CD14-positive monocyte (primary cell): ENCODE measurements at regions not wholly inside any gene's neighbourhood (a gene's known extent, or its start where the extent isn't known, plus 50 kb on each side); places are given as distances from the start of the nearest gene placed in this dataset.

Source experiments
- DNase-seq, 3 donors: peaks; one replicate each; pipeline ENCODE4 v3.0.0-alpha.2; 2011 to 2022
- H2AFZ ChIP-seq: 2 replicates; pipeline ENCODE4 v1.6.0; 2012; ENCODE audit warnings: mild to moderate bottlenecking, low read depth, low read length, inconsistent platforms; ENCODE audit not compliant: insufficient read depth, poor library complexity, severe bottlenecking
- H3K27ac ChIP-seq, 2 donors: 1 replicate in 1 of 2; 2 replicates in 1 of 2; pipeline ENCODE4 v1.5.1; 2012 to 2013; ENCODE audit warnings: low read length in 2 of 2, control low read depth in 1 of 2, inconsistent platforms in 1 of 2, low read depth in 1 of 2, mild to moderate bottlenecking in 1 of 2
- H3K27me3 ChIP-seq, 2 donors: one replicate each; pipeline versions ENCODE4 v1.6.0 to v1.6.1; 2011 to 2013; ENCODE audit warnings: low read length in 2 of 2; ENCODE audit not compliant: control insufficient read depth in 2 of 2, insufficient read depth in 2 of 2
- H3K36me3 ChIP-seq, 2 donors: replicated peaks in 1 of 2; 1 replicate in 1 of 2; 2 replicates in 1 of 2; pipeline versions ENCODE4 v1.5.1 to v1.6.1; 2012 to 2013; ENCODE audit warnings: low read length in 2 of 2, control low read depth in 1 of 2, inconsistent platforms in 1 of 2, mild to moderate bottlenecking in 1 of 2; ENCODE audit not compliant: insufficient read depth in 2 of 2, control insufficient read depth in 1 of 2
- H3K4me1 ChIP-seq, 2 donors: 1 replicate in 1 of 2; 2 replicates in 1 of 2; pipeline versions ENCODE4 v1.5.1 to v1.6.1; 2012 to 2013; ENCODE audit warnings: low read length in 2 of 2, control low read depth in 1 of 2, inconsistent platforms in 1 of 2, mild to moderate bottlenecking in 1 of 2, moderate library complexity in 1 of 2; ENCODE audit not compliant: insufficient read depth in 2 of 2, control insufficient read depth in 1 of 2
- H3K4me2 ChIP-seq: replicated peaks from 2 replicates; pipeline ENCODE3; 2012; ENCODE audit warnings: low read length, moderate library complexity, mild to moderate bottlenecking; ENCODE audit not compliant: poor library complexity, severe bottlenecking; ENCODE audit errors: extremely low read depth
- H3K4me3 ChIP-seq, 3 experiments: fragments of 200-600 bp in 1 of 3; sonication (generic) in 1 of 3; replicated peaks in 1 of 3; 1 replicate in 2 of 3; 2 replicates in 1 of 3; pipeline ENCODE4 v1.5.1; 2011 to 2013; ENCODE audit warnings: low read length in 3 of 3, mild to moderate bottlenecking in 3 of 3, control low read depth in 2 of 3, low read depth in 2 of 3, inconsistent platforms in 1 of 3, moderate library complexity in 1 of 3
- H3K79me2 ChIP-seq: 2 replicates; pipeline ENCODE4 v1.6.0; 2012; ENCODE audit warnings: mild to moderate bottlenecking, control low read depth, inconsistent platforms, low read length, moderate library complexity; ENCODE audit not compliant: insufficient read depth
- H3K9ac ChIP-seq: 2 replicates; pipeline ENCODE4 v1.6.0; 2017; ENCODE audit warnings: low read length, mild to moderate bottlenecking; ENCODE audit not compliant: insufficient read depth, poor library complexity, severe bottlenecking
- H3K9me3 ChIP-seq, 2 donors: replicated peaks in 1 of 2; 1 replicate in 1 of 2; 2 replicates in 1 of 2; pipeline versions ENCODE4 v1.5.1 to v1.6.1; 2012 to 2013; ENCODE audit warnings: low read length in 2 of 2, control low read depth in 1 of 2; ENCODE audit not compliant: control insufficient read depth in 1 of 2, insufficient read depth in 1 of 2
- H4K20me1 ChIP-seq: 2 replicates; pipeline ENCODE4 v1.6.0; 2012; ENCODE audit warnings: mild to moderate bottlenecking, low read length, control low read depth, moderate library complexity; ENCODE audit not compliant: insufficient read depth
- H3K27ac Mint-ChIP-seq, 7 donors: one replicate each; pipeline ENCODE4 v1.8.0; 2020; ENCODE audit warnings: mild to moderate bottlenecking in 7 of 7, mixed read lengths in 7 of 7, moderate library complexity in 6 of 7, inconsistent platforms in 2 of 7
- H3K27me3 Mint-ChIP-seq, 3 donors: one replicate each; pipeline ENCODE4 v1.8.0; 2021 to 2022; ENCODE audit warnings: low read depth in 3 of 3, mild to moderate bottlenecking in 3 of 3, mixed read lengths in 3 of 3, moderate library complexity in 3 of 3, inconsistent platforms in 1 of 3
- H3K36me3 Mint-ChIP-seq, 2 donors: one replicate each; pipeline ENCODE4 v1.8.0; 2020; ENCODE audit warnings: mixed read lengths in 2 of 2, inconsistent platforms in 1 of 2, mild to moderate bottlenecking in 1 of 2
- H3K4me1 Mint-ChIP-seq: one replicate; pipeline ENCODE4 v1.8.0; 2020; ENCODE audit warnings: mild to moderate bottlenecking, mixed read lengths
- H3K4me3 Mint-ChIP-seq, 2 donors: one replicate each; pipeline ENCODE4 v1.8.0; 2020; ENCODE audit warnings: mild to moderate bottlenecking in 2 of 2, mixed read lengths in 2 of 2, moderate library complexity in 1 of 2
- H3K9me3 Mint-ChIP-seq, 7 donors: one replicate each; pipeline ENCODE4 v1.8.0; 2020 to 2022; ENCODE audit warnings: mixed read lengths in 7 of 7, mild to moderate bottlenecking in 6 of 7, moderate library complexity in 6 of 7, inconsistent platforms in 2 of 7
- WGBS: methylation state at CpG from one replicate; pipeline ENCODE4 v1.1.5; 2013; ENCODE audit warnings: missing lambda C conversion rate; ENCODE audit not compliant: insufficient coverage; 5-methylcytosine and 5-hydroxymethylcytosine counted together
- intact Hi-C, 2 donors: fragments of 100-400 bp; cut with micrococcal nuclease; formaldehyde crosslinking; loops; one replicate each; pipeline versions ENCODE4 v1.15.0 to v1.15.1; 2023
- TF ChIP-seq, protein P1 (sequence below): fragments of 200-600 bp; IDR thresholded peaks from one replicate; pipeline ENCODE4 v1.8.0; 2022; ENCODE audit warnings: antibody characterized with exemption, mild to moderate bottlenecking

DNA sequence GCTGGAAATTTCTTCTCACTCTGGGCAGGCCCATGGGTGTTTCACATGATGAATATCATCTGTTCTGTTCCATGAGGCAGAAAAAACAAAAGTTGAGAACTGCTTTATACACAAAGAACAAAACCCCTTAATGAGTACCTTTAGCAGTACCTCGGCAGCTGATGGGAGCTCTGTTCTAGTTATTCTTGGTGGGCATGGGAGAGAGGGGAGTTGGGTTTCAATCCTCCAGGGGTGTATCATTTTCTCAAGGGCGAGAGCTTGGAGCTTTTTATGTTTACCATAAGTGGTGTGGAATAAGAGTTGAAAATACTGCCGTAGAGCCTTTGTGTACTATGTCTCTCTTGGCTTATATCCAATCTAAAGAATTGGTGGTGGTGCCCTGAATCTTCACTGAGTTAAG is 103.3 kb upstream of the ZNF608 start:
- TF ChIP-seq, protein P1, sequence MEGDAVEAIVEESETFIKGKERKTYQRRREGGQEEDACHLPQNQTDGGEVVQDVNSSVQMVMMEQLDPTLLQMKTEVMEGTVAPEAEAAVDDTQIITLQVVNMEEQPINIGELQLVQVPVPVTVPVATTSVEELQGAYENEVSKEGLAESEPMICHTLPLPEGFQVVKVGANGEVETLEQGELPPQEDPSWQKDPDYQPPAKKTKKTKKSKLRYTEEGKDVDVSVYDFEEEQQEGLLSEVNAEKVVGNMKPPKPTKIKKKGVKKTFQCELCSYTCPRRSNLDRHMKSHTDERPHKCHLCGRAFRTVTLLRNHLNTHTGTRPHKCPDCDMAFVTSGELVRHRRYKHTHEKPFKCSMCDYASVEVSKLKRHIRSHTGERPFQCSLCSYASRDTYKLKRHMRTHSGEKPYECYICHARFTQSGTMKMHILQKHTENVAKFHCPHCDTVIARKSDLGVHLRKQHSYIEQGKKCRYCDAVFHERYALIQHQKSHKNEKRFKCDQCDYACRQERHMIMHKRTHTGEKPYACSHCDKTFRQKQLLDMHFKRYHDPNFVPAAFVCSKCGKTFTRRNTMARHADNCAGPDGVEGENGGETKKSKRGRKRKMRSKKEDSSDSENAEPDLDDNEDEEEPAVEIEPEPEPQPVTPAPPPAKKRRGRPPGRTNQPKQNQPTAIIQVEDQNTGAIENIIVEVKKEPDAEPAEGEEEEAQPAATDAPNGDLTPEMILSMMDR = no peak
- no peak overlapping the region for H3K4me3 ChIP-seq
- Mint-ChIP-seq H3K9me3 (peaks cover 0 to 5% (median 2%) of the 10 kb centered on the region in 7 donors), H3K36me3 (no peaks in the 10 kb centered on the region), H3K4me3 (no peak overlapping the region), H3K27me3 (peaks cover 0 to 1% (median 0%) of the 10 kb centered on the region in 3 donors), H3K27ac (no peak overlapping the region), H3K4me1 (peaks cover 16% of the 10 kb centered on the region)
- H2AFZ ChIP-seq = no peak overlapping the region
- H3K4me2 ChIP-seq = no peak overlapping the region
- H3K36me3 ChIP-seq = no peaks in the 10 kb centered on the region
- DNase-seq = no peak
- H3K4me1 ChIP-seq = peaks cover 14 to 17% of the 10 kb centered on the region in 2 donors
- H3K9ac ChIP-seq = no peak overlapping the region
- no peaks in the 10 kb centered on the region for H3K27me3 ChIP-seq
- no peak overlapping the region for H3K27ac ChIP-seq
- H3K79me2 ChIP-seq = no peaks in the 10 kb centered on the region
- no peaks in the 10 kb centered on the region for H4K20me1 ChIP-seq
- WGBS = no CpG with 5 or more reads among the region's 3 CpGs
- no peaks in the 10 kb centered on the region for H3K9me3 ChIP-seq
- intact Hi-C loops = loop anchor here in 1 of 2 donors (10.0 kb wide), 1 partner anchor 65 kb away; no protein-coding TSS in a partner anchor

DNA sequence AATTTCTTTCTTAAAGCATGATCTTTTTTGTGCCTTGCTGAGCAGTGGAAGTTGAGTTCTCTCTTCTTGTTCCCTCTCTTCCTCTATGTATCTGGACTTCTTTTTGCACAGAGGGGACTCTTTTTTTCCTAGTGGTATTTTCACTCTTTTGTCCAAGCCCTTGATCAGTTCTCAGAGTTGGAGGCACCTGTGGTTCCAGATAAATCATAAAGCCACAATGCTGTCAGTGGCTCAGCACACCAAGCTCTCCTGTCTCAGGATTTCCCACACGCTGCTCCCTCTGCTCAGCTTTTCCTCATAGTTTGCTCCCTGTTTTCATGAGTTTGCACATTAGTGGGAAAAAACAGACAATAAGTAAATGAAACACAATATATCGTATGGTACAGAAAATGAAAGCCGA is 110.3 kb upstream of the ZNF608 start:
- no peaks in the 10 kb centered on the region for H3K36me3 Mint-ChIP-seq
- no peak for DNase-seq
- Histone ChIP-seq H3K27me3 (no peaks in the 10 kb centered on the region), H3K4me1 (peaks cover 28 to 30% of the 10 kb centered on the region in 2 donors), H3K4me3 (no peak overlapping the region), H3K9ac (no peak overlapping the region), H3K4me2 (no peak overlapping the region), H3K9me3 (no peaks in the 10 kb centered on the region), H4K20me1 (no peaks in the 10 kb centered on the region), H3K79me2 (no peaks in the 10 kb centered on the region), H2AFZ (no peak overlapping the region), H3K27ac (no peak overlapping the region), H3K36me3 (no peaks in the 10 kb centered on the region)
- TF ChIP-seq, protein P1 = no peak
- peaks cover 0 to 4% (median 0%) of the 10 kb centered on the region in 7 donors for H3K9me3 Mint-ChIP-seq
- H3K4me1 Mint-ChIP-seq = peaks cover 30% of the 10 kb centered on the region
- no peaks in the 10 kb centered on the region for H3K27me3 Mint-ChIP-seq
- no peak overlapping the region for H3K4me3 Mint-ChIP-seq
- 100% methylated on average over 1 of the region's 3 CpGs for WGBS
- intact Hi-C loops = loop anchor here in 1 of 2 donors (5.0 to 10.0 kb wide), 2 partner anchors 58 to 204 kb away; no protein-coding TSS in a partner anchor
- no peak overlapping the region for H3K27ac Mint-ChIP-seq
